22Rv1 (cell line): ENCODE measurements at regions not wholly inside any gene's neighbourhood (a gene's known extent, or its start where the extent isn't known, plus 50 kb on each side); places are given as distances from the start of the nearest gene placed in this dataset.
A peak's percentile ranks its signal among the peaks of the same experiment; 100 is the strongest.
"Not testable (repeated sequence)": the region's sequence is repeated elsewhere in the genome, so short reads cannot be mapped to it uniquely, and the experiment has no call there.

Experiments
- H3K27ac ChIP-seq: fragments of 450-650 bp; 2 replicates; pipeline ENCODE4 v1.5.1; 2017
- TF ChIP-seq, protein P1 (sequence below): fragments of 450-650 bp; IDR thresholded peaks from 2 replicates; pipeline ENCODE4 v1.5.1; 2017; ENCODE audit warnings: mild to moderate bottlenecking

DNA sequence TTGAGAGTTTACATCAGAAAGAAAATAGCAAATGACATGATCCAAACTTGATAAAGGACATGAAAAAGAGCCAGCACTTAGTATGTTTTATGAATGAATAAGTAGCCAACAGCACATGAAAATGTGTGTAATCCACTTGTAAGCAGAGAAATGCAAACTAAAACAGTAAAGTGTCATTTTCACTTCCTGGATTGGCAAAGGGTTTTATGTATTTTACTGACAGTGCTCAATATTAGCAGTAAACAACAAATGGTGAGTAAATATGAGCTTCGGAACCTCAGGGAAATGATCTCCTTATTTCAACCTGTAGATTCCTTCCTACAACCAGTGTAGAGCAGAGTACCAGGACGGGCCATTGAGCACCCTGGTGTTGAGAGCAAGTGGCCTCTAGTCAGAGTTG lies 153.8 kb upstream of the PDCD2 start:
- H3K27ac ChIP-seq: not testable (repeated sequence)

DNA sequence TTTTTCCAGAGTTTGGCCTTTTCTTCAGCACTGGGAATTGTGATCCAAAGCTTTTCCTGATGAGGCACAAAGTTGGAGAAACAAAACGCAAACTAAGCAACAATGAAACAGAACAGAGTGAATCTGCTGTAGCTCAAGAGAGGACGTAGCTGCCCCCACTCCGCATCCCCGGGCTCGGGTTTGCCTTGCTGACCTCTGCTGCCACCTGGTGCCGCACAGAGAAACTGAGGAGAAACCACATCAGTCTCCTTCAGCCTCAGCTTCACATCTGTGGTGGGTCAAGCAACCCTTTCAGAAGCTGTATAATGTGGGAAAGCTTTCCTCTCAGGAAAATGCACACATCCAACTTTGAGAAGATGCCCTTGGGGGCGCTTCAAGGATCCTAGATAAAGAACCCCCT lies 151.9 kb upstream of the PDCD2 start:
- H3K27ac ChIP-seq: not testable (repeated sequence)

DNA sequence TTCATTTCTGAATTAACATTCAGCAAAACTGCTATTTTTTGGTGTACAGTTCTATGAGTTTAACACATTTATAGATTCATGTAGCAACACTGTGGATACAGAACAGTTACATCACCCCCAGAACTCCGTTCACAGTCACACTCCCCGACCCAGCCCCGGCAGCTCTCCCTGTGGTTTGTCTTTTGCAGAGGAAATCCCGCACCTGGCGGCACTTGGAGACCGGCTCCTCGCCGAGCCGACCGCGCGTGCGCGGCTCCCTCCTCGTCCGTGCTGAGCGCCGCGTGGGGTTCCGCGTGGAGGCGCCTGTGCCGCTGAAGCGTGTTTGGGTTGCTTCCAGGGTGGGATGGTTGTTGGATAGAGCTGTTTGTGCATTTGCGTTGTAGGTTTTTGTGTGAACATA lies 132.6 kb upstream of the PDCD2 start:
- not testable (repeated sequence) for H3K27ac ChIP-seq

More for the DNA sequence above, 151.9 kb upstream of the PDCD2 start:
- TF ChIP-seq, protein P1, sequence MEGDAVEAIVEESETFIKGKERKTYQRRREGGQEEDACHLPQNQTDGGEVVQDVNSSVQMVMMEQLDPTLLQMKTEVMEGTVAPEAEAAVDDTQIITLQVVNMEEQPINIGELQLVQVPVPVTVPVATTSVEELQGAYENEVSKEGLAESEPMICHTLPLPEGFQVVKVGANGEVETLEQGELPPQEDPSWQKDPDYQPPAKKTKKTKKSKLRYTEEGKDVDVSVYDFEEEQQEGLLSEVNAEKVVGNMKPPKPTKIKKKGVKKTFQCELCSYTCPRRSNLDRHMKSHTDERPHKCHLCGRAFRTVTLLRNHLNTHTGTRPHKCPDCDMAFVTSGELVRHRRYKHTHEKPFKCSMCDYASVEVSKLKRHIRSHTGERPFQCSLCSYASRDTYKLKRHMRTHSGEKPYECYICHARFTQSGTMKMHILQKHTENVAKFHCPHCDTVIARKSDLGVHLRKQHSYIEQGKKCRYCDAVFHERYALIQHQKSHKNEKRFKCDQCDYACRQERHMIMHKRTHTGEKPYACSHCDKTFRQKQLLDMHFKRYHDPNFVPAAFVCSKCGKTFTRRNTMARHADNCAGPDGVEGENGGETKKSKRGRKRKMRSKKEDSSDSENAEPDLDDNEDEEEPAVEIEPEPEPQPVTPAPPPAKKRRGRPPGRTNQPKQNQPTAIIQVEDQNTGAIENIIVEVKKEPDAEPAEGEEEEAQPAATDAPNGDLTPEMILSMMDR: peak; percentile 36

DNA sequence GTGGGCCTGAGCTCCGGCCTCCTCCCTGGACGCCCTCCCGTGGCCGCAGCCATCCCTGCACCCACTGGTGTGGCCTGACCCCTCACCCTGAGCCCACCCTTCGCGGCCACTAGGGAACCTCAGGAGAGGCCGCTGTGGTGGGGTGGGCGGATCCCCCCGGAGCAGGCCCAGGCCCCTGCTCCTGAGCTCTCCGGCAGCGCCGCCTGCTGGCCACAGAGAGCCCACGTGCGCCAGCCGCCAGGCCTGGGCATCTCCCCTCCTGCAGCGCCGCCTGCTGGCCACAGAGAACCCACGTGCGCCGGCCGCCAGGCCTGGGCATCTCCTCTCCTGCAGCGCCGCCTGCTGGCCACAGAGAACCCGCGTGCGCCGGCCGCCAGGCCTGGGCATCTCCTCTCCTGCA lies 128.3 kb upstream of the PDCD2 start:
- not testable (repeated sequence) for H3K27ac ChIP-seq

DNA sequence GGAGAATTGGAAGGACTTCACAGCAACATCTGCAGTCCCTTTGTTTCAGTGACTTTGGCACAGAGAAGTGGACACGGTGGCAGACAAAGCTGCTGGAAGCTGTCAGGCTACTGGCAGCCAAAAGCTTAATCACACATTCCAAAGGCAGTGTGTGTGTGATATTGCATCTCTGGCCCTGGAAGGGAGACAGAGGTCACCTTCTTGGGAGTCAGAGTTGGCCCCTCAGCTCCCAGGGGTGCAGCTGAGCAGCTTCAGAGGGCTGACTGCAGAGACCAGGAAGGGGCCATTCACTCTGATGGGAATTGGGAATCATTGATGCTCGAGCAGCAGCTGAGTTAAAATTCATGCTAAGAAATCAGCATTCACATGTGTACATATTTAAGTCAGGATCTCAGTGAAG lies 115.7 kb upstream of the PDCD2 start:
- not testable (repeated sequence) for H3K27ac ChIP-seq
